ENCODE measurements at regions not wholly inside any gene's neighbourhood (a gene's known extent, or its start where the extent isn't known, plus 50 kb on each side); places are given as distances from the start of the nearest gene placed in this dataset.

DNA sequence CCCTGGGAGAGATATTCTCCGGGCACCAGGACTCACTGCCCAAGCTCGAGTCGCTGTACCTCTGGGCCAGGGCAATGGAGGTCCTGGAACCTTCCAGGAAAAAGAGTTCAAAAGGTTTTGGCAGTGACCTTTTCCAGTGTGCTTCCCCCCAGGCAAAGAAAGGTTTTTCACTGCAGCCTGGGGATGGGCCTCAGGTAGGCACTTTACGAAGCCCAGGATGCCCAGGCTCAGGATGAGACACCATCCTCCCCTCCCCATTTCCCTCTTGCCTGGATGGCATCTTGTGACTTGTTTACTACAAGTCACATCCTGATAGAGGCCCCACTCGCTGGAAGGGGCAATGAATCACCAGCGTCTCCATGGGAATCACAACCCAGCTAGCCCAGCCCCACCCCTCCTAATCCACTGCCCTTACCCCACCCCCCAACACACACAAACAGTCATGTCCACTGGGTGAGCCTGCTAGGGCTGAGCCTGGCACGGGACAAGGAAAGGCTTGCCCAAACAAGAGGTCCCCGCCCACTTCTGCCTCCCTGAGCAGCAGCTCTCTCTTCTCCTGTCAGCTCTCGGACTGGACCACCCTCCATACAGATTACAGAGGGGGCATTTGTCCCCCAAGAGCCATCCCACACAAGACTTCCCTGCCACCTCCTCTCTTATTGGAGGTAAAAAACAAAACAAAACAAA is 93.8 kb upstream of the SMNDC1 start:
- CTCF ChIA-PET = interaction anchor here (0.9 kb wide), 1 partner anchor 19 kb away, joined by 3 read pairs; no protein-coding TSS in a partner anchor
- peak overlapping the region; percentile 70 for H3K9ac ChIP-seq
- no peaks in the 10 kb centered on the region for H4K20me1 ChIP-seq (ENCODE audit: insufficient read depth)
- WGBS (ENCODE audit: low lambda C conversion rate) = 33% methylated on average over 9 of the region's 9 CpGs
- H3K79me2 ChIP-seq (ENCODE audit: insufficient read depth) = no peaks in the 10 kb centered on the region
- POLR2A ChIA-PET = no interaction called here
- no peaks in the 10 kb centered on the region for H3K9me2 ChIP-seq
- TF ChIP-seq RXRA (IDR thresholded peaks at IDR 0.05; ENCODE audit: borderline replicate concordance, low read depth) (peak; percentile 31; the same call in 1 of the 2 replicates), RCOR1 (IDR thresholded peaks at IDR 0.05; ENCODE audit: low read length) (no peak), EP300 (IDR thresholded peaks at IDR 0.05; ENCODE audit: borderline replicate concordance in 1 of 2, low read depth in 1 of 2, low read length in 1 of 2) (peak in 1 of 2 experiments; percentile 22; a peak in 1 of 4 replicates), RFX5 (IDR thresholded peaks at IDR 0.05; ENCODE audit: low read length) (no peak), TCF12 (IDR thresholded peaks at IDR 0.05) (peak; percentile 66), NFIC (IDR thresholded peaks at IDR 0.05; ENCODE audit: borderline replicate concordance) (peak; percentile 29; the same call in 1 of the 2 replicates), FOSL2 (IDR thresholded peaks at IDR 0.05; ENCODE audit: borderline replicate concordance, low read depth) (peak; percentile 75), RAD21 (IDR thresholded peaks at IDR 0.05; ENCODE audit: low read length) (no peak), GABPA (IDR thresholded peaks at IDR 0.05; ENCODE audit: low read depth) (no peak), TEAD4 (IDR thresholded peaks at IDR 0.05; ENCODE audit: borderline replicate concordance, insufficient read depth) (no peak), JUND (IDR thresholded peaks at IDR 0.05) (peak; percentile 56)
- TF ChIP-seq, protein P1, sequence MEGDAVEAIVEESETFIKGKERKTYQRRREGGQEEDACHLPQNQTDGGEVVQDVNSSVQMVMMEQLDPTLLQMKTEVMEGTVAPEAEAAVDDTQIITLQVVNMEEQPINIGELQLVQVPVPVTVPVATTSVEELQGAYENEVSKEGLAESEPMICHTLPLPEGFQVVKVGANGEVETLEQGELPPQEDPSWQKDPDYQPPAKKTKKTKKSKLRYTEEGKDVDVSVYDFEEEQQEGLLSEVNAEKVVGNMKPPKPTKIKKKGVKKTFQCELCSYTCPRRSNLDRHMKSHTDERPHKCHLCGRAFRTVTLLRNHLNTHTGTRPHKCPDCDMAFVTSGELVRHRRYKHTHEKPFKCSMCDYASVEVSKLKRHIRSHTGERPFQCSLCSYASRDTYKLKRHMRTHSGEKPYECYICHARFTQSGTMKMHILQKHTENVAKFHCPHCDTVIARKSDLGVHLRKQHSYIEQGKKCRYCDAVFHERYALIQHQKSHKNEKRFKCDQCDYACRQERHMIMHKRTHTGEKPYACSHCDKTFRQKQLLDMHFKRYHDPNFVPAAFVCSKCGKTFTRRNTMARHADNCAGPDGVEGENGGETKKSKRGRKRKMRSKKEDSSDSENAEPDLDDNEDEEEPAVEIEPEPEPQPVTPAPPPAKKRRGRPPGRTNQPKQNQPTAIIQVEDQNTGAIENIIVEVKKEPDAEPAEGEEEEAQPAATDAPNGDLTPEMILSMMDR (IDR thresholded peaks at IDR 0.05) = no peak
- TF ChIP-seq, protein P2, sequence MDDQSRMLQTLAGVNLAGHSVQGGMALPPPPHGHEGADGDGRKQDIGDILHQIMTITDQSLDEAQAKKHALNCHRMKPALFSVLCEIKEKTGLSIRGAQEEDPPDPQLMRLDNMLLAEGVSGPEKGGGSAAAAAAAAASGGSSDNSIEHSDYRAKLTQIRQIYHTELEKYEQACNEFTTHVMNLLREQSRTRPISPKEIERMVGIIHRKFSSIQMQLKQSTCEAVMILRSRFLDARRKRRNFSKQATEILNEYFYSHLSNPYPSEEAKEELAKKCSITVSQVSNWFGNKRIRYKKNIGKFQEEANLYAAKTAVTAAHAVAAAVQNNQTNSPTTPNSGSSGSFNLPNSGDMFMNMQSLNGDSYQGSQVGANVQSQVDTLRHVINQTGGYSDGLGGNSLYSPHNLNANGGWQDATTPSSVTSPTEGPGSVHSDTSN (IDR thresholded peaks at IDR 0.05) = peak; percentile 69
- no peaks in the 10 kb centered on the region for H3K36me3 ChIP-seq (replicated peaks in 1 of 2; ENCODE audit: control insufficient read depth in 1 of 2, insufficient read depth in 2 of 2, low read length in 1 of 2)
- no peaks in the 10 kb centered on the region for H3K27me3 ChIP-seq (ENCODE audit: insufficient read depth)
- peak overlapping the region in 1 of 2 experiments; percentile 24; a peak in 2 of 4 replicates for H3K4me3 ChIP-seq (ENCODE audit: low read depth in 2 of 2, low read length in 1 of 2)
- DNase-seq = no peak
- H3K4me2 ChIP-seq = peak overlapping the region; percentile 65
- H3F3A ChIP-seq (replicated peaks; ENCODE audit: insufficient read depth) = peaks cover 13% of the 10 kb centered on the region
- 0 out of 2 replicates have a peak overlapping the region, but pooled peaks have one; percentile 15 for H2AFZ ChIP-seq (ENCODE audit: low read depth)
- no peaks in the 10 kb centered on the region for H3K9me3 ChIP-seq
- peaks cover 19 to 39% of the 10 kb centered on the region in 2 experiments; a peak in 3 of 4 replicates for H3K4me1 ChIP-seq (ENCODE audit: control insufficient read depth in 1 of 2, insufficient read depth in 2 of 2, low read depth in 1 of 2, low read length in 1 of 2)
- peak overlapping the region; percentile 58 to 96; a peak in 3 of 4 replicates for H3K27ac ChIP-seq (ENCODE audit: low read depth in 2 of 2, low read length in 1 of 2)
